HG03571 (cell line): ENCODE measurements at regions not wholly inside any gene's neighbourhood (a gene's known extent, or its start where the extent isn't known, plus 50 kb on each side); places are given as distances from the start of the nearest gene placed in this dataset.

Experiments used
- ATAC-seq: cut with Tn5 transposase; IDR thresholded peaks from one replicate; pipeline ENCODE4 v1.9.1; 2021; ENCODE audit not compliant: unreplicated experiment

DNA sequence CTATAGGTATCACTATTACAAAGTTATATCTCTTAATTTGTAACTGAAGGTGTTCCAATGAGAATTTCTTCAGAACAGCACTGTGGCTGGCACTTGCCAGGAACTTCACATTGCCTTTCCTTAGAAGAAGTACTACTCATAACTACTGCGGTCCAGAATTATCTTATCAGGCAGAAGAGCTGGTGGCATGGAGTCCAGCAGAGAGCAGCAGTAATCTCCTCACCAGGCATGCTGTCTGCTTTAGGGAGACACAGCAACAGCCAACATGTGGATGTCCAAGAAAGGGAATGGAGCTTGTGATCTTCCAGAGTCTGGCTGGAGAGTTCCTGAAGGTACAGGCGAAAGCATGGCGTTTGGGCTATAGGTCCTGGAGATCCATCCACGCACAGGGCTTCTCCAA lies 919.7 kb upstream of the NR2F2 start:
- ATAC-seq, result no peak

DNA sequence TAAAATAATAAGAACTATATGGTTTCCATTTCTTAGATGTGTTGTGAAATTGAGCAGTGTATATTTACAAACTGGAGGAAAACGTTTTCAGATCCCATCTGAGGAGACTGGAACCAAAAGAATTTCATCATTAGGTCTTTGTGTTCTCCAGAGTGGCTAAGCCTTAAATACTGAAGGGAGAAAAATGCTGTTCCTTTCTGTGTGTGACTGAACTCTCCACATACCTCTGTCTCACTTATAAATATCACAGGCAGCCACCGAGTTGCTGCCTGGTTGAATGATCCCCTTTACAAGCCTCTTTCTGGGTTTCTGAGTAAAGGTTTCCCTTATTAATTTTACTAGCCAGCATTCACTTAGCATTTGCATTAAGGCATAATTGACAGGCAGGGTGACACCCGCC lies 913.9 kb upstream of the NR2F2 start:
- ATAC-seq, result no peak

DNA sequence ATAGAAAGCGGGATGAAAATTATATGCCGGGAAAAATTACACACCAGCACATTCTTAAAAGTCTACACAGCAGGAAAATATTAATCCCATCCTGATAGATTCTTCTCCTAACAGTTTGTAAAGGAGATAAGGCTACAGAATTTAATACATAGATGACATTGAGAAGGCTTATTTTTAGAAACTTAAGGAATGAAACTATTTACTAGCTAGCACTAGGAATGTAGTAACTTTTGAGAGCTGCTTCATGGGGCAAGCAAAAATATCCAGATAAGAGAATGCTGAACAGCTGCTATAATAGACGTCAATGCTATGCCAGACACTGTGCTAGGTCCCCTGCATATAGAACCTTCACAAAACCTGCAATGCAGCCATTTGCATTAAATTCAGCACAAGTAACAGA lies 912.7 kb upstream of the NR2F2 start:
- no peak for ATAC-seq

DNA sequence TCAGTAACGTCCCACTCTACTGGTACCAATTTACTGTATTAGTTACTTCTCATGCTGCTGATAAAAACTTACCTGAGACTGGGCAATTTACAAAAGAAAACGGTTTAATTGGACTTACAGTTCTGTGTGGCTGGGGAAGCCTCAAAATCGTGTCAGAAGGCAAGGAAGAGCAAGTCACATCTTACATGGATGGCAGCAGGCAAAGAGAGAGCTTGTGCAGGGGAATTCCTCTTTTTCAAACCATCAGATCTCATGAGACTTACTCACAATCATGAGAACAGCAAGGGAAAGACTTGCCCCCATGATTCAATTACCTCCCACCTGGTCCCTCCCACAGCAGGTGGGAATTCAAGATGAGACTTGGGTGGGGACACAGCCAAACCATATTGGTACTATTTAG lies 908.2 kb upstream of the NR2F2 start:
- no peak for ATAC-seq

DNA sequence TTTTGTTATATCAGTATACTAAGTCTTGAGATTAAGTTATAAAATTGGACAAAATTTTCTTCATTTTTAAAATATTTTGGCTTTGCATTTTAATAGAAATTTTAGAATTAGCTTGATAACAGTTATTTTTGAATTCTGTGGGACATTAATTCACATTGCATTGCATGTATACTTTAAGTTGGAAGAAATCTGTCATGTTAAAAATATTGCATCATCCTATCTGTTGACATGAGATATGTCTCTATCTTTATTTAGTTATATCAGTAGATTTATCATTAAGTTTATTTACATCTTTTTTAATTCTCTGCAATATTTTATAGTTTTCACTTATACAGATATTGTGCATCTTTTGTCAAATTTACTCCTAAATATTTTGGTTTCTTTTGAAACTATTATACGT lies 904.6 kb upstream of the NR2F2 start:
- ATAC-seq, result no peak

DNA sequence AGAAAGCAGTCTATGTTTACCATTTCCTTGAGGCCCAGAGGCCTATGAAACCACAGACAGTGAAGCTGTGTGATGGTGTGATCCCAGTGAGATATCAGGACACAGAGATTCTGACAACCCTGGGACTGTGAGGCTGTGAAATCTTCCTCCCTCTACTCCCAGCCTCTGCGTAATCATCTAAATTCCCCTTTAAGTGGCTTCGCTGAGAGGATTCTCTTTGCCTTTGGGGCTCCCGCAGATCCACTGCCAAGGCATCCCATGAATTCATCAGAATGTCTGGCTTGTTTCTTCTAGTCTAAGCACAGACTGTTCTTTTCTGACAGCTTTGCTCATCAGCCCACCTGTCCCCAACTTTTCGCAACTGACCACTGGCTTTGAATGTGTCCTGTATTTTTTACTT lies 901.2 kb upstream of the NR2F2 start:
- no peak for ATAC-seq

DNA sequence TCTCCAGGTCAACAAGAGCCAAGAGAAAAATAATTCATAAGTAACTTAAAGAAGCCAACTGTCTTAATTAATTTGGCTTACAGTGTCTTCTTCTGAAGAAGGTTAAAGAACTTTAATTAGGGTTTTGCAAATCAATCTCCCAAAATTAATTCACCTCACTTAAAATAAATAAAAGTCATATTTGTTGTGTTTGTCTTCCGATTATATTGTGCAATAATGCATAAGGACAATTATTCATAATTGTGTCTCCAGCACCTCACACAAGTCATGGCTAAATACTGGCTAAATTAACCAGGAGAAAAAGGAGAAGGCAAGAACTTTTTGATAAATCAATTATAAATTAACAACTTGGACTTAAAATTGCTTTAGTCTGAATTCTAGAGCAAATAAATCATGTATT lies 899.0 kb upstream of the NR2F2 start:
- no peak for ATAC-seq

DNA sequence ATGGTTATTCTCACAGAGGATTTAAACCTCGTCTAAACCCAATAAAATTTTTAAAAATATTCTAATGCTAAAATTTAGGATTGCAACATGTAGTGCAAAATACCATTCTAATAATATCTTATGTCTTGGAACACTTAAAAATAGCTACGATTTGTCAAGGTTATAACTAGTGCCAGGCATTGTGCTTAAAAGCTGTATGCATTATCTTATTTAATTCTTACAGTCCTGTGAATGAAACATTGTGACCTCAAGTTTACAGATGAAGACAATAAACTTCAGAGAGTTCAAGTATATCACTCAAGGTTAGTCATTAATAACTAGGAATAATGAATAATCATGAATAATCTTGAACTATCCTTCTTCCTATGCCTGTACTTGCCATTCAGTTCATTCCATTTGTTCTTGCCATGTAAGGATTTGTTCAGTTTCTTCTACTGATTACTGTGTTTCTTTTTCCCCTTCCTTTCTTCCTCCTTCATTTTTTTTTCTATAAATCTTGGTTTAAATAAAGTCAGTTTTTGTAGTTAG lies 897.6 kb upstream of the NR2F2 start:
- ATAC-seq, result no peak

DNA sequence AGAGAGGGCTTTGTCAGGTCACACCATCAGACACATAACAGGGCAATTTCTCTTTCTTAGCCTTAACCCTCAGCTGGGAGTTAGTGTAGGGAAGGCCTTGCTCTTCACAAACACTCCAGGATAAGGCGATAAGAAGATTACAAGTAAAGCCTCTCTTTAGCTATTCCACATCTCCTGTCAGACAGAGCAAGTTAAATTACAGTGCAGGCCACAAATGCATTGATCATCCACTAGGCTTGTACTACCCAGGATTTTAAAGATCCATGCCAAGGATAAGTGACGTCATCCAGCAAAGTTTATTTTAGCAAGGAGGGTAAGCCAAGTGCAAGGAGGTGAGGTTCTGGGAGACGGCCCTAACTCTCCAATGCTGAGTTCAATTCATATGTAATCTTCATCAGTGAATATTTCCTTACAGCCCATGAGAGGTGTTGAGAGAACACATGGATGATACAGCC lies 890.6 kb upstream of the NR2F2 start:
- ATAC-seq, result no peak

DNA sequence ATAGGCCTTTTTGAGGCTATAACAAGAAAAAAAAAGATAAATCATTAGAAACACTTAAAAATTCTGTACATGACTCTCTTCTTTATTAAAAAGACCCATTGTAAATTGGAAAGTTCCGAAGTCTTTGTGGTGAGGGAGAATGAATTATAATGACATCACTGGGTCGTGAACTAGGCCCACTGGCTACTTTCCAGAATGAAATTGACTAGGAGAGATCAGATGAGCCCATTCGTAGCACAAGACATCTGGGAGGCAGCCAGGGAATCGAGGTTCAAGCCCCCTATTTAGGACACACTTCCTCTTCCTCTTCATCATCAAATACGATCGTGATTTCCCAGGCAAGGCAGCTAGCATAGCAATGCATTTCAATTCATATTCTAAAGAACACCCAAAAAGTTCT lies 889.8 kb upstream of the NR2F2 start:
- no peak for ATAC-seq

DNA sequence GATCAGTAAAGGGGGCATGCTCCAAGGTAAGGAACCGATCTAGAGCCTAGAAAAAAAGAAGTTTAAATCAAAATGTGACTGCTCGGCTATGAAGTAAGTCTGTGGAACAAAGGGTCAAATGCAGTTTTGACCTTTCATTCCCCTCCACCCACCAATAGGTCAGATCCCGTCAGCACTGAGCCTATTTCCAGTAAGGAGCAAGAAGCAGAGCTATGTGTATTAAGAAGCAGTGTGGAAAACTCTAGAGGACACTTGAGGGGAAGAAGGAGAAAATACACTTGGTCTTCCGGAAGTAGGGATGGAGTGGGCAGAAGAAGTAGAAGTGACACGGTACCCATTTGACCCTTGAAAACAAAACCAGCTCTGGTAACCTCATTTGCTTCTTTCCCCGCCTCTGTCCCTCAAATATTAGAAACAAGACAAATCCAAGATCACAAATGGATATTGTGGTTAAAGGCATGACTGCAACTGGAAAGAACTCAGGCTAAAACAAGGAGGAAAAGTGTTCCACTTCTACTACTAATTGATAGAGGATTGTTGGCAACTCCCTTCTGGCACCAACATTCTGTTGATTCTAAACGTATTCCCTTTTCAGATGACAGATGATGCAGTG lies 888.3 kb upstream of the NR2F2 start:
- no peak for ATAC-seq

DNA sequence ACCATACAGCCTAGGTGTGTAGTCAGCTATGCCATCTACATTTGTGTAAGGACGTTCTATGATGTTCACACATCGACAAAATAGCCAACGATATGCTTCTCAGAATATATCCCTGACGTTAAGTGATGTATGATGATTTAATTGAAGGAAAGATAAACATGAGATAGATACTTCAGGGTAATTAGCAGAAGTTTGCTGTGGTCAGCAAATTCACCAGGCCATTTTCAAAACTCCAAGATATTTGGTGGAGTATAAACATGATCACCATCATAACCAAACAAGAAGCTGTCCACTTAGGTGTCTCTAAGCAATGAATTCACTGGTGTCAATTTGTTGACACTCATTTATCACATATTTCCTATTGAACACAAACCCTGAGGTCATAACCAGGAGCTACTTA lies 885.6 kb upstream of the NR2F2 start:
- no peak for ATAC-seq

DNA sequence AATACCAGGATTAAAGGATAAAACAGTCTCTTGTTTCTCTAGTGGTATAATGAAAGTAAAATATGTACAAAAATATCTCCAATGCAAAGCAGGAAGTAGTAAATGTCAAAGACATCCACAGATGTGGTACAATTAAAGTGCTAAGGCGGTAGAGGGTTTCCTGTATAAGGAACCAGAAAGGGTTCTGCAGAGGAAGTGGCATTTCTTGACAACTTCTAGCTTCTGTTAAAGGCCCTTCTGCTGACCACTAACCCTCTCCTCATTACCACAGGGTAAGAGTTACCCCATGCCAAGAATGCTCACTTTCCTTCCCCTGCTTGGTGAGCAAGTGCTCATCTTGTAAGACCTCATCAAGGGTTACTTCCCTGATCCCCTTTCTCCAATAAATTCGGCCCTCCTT lies 883.6 kb upstream of the NR2F2 start:
- ATAC-seq, result peak; percentile 51

DNA sequence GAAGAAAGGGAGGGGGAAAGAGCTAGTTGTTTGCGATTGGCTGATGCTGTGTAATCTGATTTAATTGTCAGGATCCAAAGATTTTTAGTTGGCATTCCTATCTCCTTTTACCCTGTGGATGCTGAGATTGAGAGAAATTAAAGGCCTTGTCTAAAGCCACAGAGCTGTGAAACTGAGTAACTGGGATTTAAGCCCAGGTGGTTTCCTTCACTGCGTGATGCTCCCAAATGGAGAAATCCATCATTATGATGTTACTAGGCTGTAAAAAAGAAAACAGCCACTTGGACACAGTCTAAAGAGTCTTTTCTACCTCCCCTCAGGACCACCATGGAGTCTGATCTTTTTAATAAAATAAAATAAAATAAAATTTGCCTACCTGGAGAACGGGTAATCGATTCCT lies 883.0 kb upstream of the NR2F2 start:
- ATAC-seq, result no peak

DNA sequence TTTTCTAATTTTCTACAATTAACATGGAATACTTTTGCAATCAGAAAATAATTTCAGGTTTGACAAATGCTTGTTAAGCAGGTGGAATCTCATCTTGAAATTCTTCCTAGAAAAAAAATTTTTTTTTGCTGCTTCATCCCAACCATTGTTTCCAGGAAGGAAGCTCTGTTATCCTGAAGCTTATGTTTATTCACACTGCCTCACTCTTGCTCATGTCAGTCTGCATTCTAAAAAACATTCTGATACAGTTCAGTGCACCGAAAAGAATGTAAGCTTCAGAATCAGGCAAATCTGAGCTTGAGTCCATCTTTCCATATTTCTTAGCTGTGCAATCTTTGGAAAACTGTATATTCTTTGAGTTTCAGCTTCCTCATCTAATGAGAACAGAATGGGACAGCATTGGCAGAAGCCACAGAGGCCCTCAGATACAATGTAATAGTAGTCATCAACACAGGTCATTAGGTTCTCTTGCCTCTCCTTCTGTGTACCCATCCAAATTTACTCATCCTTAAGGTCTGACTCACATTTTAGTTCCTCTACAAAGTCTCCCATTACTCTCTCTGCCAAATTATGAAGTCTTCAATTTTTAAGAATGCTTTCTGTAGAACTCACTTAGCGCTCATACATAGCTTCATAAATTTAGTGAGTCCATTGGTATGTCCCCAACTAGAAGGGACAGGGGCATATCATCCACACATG lies 881.8 kb upstream of the NR2F2 start:
- ATAC-seq, result no peak

DNA sequence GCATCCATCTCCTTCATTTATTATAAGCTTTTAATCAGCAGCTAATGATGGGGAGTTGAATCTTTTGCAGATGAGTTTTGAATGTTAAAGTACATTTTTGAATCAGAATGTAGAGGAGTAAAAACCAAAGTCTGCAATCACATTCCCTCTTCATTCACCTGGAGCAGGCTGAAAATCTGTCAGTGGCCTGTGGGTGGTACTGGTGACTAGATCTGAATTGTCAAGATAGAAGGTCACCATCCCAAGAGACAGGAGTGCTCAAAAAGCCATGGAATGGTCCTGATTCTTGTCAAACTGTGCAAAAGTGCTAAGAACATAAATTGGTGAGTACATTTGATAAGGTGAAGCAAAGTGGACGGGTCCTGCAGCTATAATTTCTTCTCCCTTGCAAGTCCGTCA lies 881.3 kb upstream of the NR2F2 start:
- ATAC-seq, result no peak

DNA sequence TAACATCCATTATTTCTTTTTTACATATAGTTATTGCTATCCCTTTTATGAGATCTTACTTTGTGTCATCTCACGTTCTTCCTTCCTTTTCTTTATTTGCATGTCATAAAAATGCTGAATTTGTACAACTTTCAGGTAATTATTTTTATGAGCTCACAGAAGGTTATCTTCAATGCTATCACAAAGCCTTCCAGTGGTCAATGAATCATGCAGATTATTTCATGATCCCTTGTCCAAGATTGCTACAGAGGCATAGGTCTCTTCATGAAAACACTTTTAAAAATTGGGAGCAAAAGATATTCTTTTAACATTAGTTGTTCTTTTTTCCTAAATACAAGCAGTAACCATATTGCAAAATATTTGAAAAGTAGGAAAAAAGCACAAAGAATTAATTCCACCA lies 880.1 kb upstream of the NR2F2 start:
- ATAC-seq, result no peak

DNA sequence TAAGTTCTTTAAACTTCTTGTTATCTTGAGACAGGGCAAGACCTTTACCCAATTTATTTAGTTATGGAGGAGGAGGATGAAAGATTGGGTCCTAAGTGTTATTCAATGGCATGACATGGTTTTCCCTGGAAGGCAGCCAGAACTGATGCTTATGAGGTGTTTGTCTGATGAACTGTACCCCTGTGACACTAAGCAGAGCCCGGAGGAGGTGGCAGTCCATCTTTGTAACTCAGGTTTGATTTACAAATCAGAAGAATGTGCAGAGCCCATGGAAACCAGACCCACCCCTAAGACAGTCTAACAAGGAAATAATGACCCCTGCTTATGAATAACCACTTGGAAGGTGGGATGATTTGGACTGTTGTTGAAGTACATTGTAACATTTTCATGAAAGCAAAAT lies 878.6 kb upstream of the NR2F2 start:
- ATAC-seq, result no peak

DNA sequence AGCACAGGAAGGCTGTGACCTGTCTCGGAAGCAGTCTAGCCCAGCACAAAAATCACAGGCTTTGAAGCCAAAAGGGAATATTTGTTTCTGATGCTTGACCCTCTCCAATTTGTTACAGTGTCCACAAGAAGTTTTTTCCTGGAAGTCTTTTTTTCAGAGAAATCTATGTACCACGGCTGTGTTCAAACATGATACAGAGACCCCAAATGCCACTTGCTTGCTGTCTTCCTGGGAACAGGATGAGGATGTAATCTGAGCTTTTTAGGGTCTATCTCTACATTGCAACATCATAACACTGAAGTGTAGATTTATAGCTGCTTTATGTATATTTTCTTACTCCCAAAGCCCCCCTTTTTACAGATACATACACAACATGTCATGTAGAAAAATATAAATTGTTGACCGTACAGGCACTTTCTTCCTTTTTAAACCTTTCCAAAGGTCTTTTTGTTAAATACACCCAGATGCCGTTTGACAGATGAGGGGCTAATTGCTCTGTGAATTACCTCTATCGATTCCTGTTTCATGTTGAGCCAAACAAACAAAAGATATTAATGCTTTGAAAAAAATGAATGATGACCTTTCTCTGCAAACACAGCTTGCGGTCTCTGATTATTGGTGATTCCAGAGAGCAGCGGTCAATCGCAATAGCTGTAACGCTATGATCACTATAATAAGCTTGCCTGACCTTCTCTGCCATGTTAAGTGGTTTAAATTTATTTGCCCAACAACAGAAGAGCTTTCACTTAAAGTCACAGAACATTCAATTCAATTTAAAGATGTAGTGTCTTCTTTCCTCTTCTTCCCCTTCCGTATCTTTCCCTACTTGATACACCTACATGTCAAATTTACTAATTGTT lies 875.9 kb upstream of the NR2F2 start:
- no peak for ATAC-seq

DNA sequence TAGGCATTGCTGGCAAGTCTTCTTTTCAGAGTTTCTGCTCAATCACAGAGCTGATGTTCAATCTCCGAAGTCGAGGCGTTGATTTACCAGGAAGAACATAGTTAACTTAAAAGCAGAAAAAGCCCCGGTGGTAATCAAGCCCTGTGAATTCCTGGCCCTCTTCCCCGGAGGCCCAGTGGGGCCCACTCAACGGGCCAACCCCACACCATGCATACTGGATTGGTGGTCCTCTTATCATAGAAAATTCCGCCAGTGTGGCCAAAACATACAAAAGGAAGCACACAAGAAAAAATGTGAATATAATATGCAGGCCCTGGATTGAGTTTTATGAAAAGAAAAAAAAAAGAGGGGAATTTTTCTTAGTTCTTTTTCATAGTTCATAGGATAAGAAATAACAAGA lies 873.0 kb upstream of the NR2F2 start:
- ATAC-seq, result no peak

DNA sequence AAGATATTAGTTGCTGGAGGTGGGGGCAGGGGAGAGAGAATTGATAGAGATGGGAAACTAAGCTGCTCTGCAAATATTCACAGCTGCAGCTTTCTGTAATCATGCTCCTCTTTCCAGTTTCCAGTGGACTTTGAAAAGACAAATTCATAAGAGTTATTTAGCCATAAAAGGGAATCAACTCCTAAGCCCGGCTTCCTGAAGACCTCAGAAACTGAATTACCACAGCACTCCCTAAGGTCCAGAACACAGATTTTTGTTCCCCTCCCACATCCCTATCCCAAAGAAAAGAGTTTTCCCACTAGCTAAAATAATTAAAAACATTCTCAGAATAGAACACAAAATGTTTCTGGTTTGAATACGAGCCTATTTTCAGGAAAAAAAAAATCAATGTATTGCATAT lies 871.8 kb upstream of the NR2F2 start:
- no peak for ATAC-seq

DNA sequence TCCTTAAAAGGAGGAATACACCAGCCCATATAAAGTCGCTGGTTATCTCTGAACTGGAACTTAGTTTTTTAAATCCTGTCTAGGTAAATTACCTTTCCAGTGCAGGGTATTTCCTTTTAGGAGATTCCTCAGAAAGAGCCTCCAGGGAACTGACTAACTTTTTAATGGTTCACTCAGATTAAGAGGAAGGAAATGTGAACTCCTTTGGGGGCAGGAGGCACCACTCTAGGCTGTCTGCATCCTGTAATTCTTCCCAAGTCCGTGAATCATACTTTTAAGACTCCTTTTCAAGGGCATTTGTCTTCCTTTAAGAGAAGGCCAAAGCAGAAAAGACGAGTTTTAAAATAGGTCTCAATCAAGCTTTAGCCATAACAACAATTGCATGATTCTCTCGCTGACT lies 871.2 kb upstream of the NR2F2 start:
- no peak for ATAC-seq
